ENCODE measurements at regions not wholly inside any gene's neighbourhood (a gene's known extent, or its start where the extent isn't known, plus 50 kb on each side); places are given as distances from the start of the nearest gene placed in this dataset.

GRCh38 chr2:47227532-47228279 is 51.4 kb upstream of the CALM2 start:
- no peak for DNase-seq (ENCODE audit: extremely low spot score)
- POLR2A ChIA-PET, result no interaction called here
- CTCF ChIA-PET, result no interaction called here
- TF ChIP-seq CTCF (IDR thresholded peaks at IDR 0.05; ENCODE audit: control extremely low read depth, extremely low read depth, low read depth, missing control alignments), result no peak

- DNase-seq (ENCODE audit: extremely low spot score), result no peak
- ChIA-PET CTCF (interaction anchor here (1.4 kb wide), 1 partner anchor 28 kb away, joined by 4 read pairs; no protein-coding TSS in a partner anchor), POLR2A (interaction anchor here (0.7 kb wide), 1 partner anchor 79 kb away, joined by 6 read pairs; no protein-coding TSS in a partner anchor)
Observed at GRCh38 chr2:47226923-47227220, 50.6 kb upstream of the CALM2 start.

GRCh38 chr2:47226132-47226922 is 50.0 kb upstream of the CALM2 start:
- CTCF ChIA-PET, result interaction anchor here (1.4 to 2.1 kb wide), 2 partner anchors 12 to 28 kb away, joined by 4 to 6 read pairs; no protein-coding TSS in a partner anchor
- TF ChIP-seq CTCF (IDR thresholded peaks at IDR 0.05; ENCODE audit: control extremely low read depth, extremely low read depth, low read depth, missing control alignments), result no peak
- DNase-seq (ENCODE audit: extremely low spot score), result no peak
- POLR2A ChIA-PET, result interaction anchor here (0.7 kb wide), 1 partner anchor 78 kb away, joined by 6 read pairs; no protein-coding TSS in a partner anchor

More at GRCh38 chr2:47226923-47227220, 50.6 kb upstream of the CALM2 start:
- no peak for TF ChIP-seq CTCF (IDR thresholded peaks at IDR 0.05; ENCODE audit: control extremely low read depth, extremely low read depth, low read depth, missing control alignments)

All from GM10248 (cell line).